HUES6 (cell line): ENCODE measurements at regions not wholly inside any gene's neighbourhood (a gene's known extent, or its start where the extent isn't known, plus 50 kb on each side); places are given as distances from the start of the nearest gene placed in this dataset.
A peak's percentile ranks its signal among the peaks of the same experiment; 100 is the strongest.

ENCODE experiments used
- H3K27ac ChIP-seq: 2 replicates; pipeline ENCODE4 v1.7.0; 2013; ENCODE audit warnings: low read depth, mild to moderate bottlenecking, low read length, inconsistent platforms
- H3K27me3 ChIP-seq: 2 replicates; pipeline ENCODE4 v1.6.1; 2013; ENCODE audit warnings: low read length; ENCODE audit not compliant: control insufficient read depth, insufficient read depth
- H3K36me3 ChIP-seq: 2 replicates; pipeline ENCODE4 v1.6.1; 2013; ENCODE audit warnings: low read length; ENCODE audit not compliant: control insufficient read depth, insufficient read depth
- H3K4me1 ChIP-seq: 2 replicates; pipeline ENCODE4 v1.6.1; 2013; ENCODE audit warnings: low read length; ENCODE audit not compliant: control insufficient read depth, insufficient read depth
- H3K4me3 ChIP-seq: 2 replicates; pipeline ENCODE4 v1.5.1; 2013; ENCODE audit warnings: low read depth, low read length
- H3K9ac ChIP-seq: one replicate; pipeline ENCODE4 v1.6.1; 2013; ENCODE audit warnings: mild to moderate bottlenecking, low read length
- H3K9me3 ChIP-seq: 2 replicates; pipeline ENCODE4 v1.6.1; 2013; ENCODE audit warnings: low read depth, low read length; ENCODE audit not compliant: control insufficient read depth, insufficient read depth

DNA sequence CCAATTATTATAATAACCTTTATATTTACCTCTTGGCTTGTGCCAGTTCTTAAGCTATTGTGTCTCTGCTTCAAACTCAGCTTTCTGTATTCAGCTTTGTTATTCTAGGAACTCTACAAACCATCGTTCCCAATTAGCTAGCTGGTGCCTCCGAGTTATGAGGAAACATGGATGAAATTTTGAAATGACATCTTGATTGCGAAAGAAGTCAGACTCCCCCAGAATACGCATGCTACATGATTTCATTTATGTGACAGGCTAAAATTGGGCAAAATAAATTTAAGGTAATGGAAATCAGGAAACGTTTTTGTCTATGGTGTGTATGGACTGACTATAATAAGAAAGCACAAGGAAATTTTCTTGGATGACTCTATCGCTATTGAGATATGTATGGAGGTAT, 256.8 kb upstream of the NCAM2 start:
- Histone ChIP-seq H3K4me3 (no peak overlapping the region), H3K27ac (no peak overlapping the region), H3K4me1 (0 out of 2 replicates have a peak, but pooled peaks cover 4% of the 10 kb centered on the region), H3K9ac (no peak overlapping the region), H3K36me3 (no peaks in the 10 kb centered on the region), H3K9me3 (peaks cover 5% of the 10 kb centered on the region; the same call in 1 of the 2 replicates), H3K27me3 (no peaks in the 10 kb centered on the region)

DNA sequence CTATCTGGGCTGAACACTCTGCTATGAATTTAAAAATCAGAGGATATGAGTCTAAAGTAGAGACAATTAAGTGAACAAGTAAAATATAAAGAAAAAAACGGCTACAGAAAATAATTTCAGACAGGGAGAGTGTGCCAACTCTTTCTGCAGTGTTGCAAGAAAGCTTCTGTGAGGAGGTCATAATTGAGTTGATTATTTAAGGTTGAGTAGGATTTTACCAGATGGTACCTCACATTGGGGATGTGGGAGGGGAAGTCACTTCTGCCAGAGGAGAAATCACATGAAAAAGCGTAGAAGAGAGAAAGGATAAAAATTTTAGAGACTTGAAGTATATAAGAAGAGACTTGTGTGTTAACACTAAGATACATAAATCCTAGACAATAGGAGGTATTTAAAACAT, 238.0 kb upstream of the NCAM2 start:
- Histone ChIP-seq H3K9ac (no peak overlapping the region), H3K9me3 (no peaks in the 10 kb centered on the region), H3K36me3 (no peaks in the 10 kb centered on the region), H3K4me1 (no peaks in the 10 kb centered on the region), H3K27me3 (no peaks in the 10 kb centered on the region), H3K4me3 (no peak overlapping the region), H3K27ac (no peak overlapping the region)

DNA sequence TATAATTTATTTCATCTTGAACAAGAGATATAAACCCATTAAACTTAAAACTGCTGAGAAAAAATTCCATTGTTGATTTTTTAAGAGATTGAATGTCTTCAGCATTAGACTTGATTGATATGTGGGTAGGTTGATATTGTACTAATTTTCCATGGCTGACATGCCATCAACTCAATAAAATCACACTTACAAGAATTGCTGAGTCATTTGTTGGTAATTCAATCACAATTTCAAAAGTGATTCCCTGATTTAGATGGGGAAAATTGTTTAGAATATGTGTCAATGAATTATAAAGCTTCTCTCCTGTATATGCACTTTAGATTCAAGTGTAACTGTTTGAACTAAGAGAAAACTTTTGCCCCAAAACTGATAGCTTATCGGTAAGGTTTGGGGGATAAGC, 223.5 kb upstream of the NCAM2 start:
- Histone ChIP-seq H3K27me3 (no peaks in the 10 kb centered on the region), H3K9me3 (peaks cover 16% of the 10 kb centered on the region), H3K4me3 (no peak overlapping the region), H3K4me1 (no peaks in the 10 kb centered on the region), H3K36me3 (no peaks in the 10 kb centered on the region), H3K9ac (no peak overlapping the region), H3K27ac (no peak overlapping the region)

- Histone ChIP-seq H3K36me3 (no peaks in the 10 kb centered on the region), H3K27ac (no peak overlapping the region), H3K9me3 (peaks cover 26% of the 10 kb centered on the region), H3K9ac (no peak overlapping the region), H3K27me3 (no peaks in the 10 kb centered on the region), H3K4me1 (no peaks in the 10 kb centered on the region), H3K4me3 (no peak overlapping the region)
These were observed 218.9 kb upstream of the NCAM2 start for GRCh38 chr21:20779321-20779720.

GRCh38 chr21:20783611-20784010, 214.6 kb upstream of the NCAM2 start:
- Histone ChIP-seq H3K4me3 (no peak overlapping the region), H3K4me1 (peaks cover 3% of the 10 kb centered on the region; the same call in 1 of the 2 replicates), H3K9ac (no peak overlapping the region), H3K9me3 (peaks cover 18% of the 10 kb centered on the region), H3K27ac (no peak overlapping the region), H3K36me3 (no peaks in the 10 kb centered on the region), H3K27me3 (no peaks in the 10 kb centered on the region)

DNA sequence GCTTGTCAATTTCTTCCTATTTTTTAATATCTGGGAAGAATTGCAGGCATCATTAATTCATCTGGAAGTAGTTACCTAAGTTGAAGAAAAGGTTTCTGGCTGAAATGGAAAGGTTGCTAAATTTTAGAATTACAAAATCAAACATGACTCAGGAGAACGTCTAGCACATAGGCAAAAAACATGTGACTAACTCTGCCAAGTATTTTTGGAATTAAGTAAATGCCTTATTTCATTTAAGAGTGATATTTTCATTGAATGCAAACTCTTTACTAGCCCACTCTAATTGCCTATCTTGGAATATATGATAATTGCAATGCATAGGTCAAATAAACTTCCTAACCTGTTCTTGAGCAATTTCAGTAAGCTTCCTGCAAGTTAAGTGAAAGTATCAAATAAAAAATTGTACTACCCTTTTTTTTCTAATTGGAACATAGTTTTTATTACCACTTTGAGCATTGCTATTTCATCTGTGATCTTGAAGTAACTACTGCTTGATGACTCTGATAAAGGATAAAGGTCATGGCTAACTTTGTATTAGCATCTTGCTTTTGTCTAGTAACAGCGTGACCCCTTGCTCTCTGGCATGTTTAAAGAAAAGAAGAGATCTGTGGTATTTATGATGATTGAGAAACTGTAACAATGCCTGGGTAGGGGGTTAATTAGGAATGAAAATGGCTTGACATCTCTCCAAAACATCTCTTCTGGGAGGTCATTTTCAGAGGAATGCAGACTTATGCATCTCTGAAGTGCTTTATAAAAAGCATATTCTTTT, 208.3 kb upstream of the NCAM2 start:
- H3K9ac ChIP-seq: no peak overlapping the region
- 0 out of 2 replicates have a peak overlapping the region, but pooled peaks have one; percentile 21 for H3K4me3 ChIP-seq
- peaks cover 24% of the 10 kb centered on the region for H3K4me1 ChIP-seq
- H3K36me3 ChIP-seq: no peaks in the 10 kb centered on the region
- peak overlapping the region; percentile 91 for H3K27ac ChIP-seq
- no peaks in the 10 kb centered on the region for H3K27me3 ChIP-seq
- peaks cover 4% of the 10 kb centered on the region; the same call in 1 of the 2 replicates for H3K9me3 ChIP-seq

GRCh38 chr21:20800106-20800505, 198.1 kb upstream of the NCAM2 start:
- H3K9me3 ChIP-seq: 0 out of 2 replicates have a peak, but pooled peaks cover 5% of the 10 kb centered on the region
- no peak overlapping the region for H3K9ac ChIP-seq
- no peak overlapping the region for H3K4me3 ChIP-seq
- H3K27me3 ChIP-seq: no peaks in the 10 kb centered on the region
- no peaks in the 10 kb centered on the region for H3K4me1 ChIP-seq
- H3K36me3 ChIP-seq: no peaks in the 10 kb centered on the region
- H3K27ac ChIP-seq: no peak overlapping the region

- Histone ChIP-seq H3K9ac (no peak overlapping the region), H3K36me3 (no peaks in the 10 kb centered on the region), H3K4me1 (no peaks in the 10 kb centered on the region), H3K27ac (no peak overlapping the region), H3K27me3 (no peaks in the 10 kb centered on the region), H3K4me3 (no peak overlapping the region), H3K9me3 (no peaks in the 10 kb centered on the region)
These were observed 196.0 kb upstream of the NCAM2 start for GRCh38 chr21:20802201-20802600.

- H3K27me3 ChIP-seq: no peaks in the 10 kb centered on the region
- no peaks in the 10 kb centered on the region for H3K4me1 ChIP-seq
- H3K9me3 ChIP-seq: no peaks in the 10 kb centered on the region
- H3K9ac ChIP-seq: no peak overlapping the region
- no peaks in the 10 kb centered on the region for H3K36me3 ChIP-seq
- H3K4me3 ChIP-seq: no peak overlapping the region
- no peak overlapping the region for H3K27ac ChIP-seq
These were observed 195.5 kb upstream of the NCAM2 start for GRCh38 chr21:20802631-20803260.

- no peaks in the 10 kb centered on the region for H3K36me3 ChIP-seq
- no peaks in the 10 kb centered on the region for H3K9me3 ChIP-seq
- no peaks in the 10 kb centered on the region for H3K27me3 ChIP-seq
- no peak overlapping the region for H3K27ac ChIP-seq
- no peak overlapping the region for H3K4me3 ChIP-seq
- no peak overlapping the region for H3K9ac ChIP-seq
- no peaks in the 10 kb centered on the region for H3K4me1 ChIP-seq
These were observed 186.5 kb upstream of the NCAM2 start for GRCh38 chr21:20811702-20812101.

DNA sequence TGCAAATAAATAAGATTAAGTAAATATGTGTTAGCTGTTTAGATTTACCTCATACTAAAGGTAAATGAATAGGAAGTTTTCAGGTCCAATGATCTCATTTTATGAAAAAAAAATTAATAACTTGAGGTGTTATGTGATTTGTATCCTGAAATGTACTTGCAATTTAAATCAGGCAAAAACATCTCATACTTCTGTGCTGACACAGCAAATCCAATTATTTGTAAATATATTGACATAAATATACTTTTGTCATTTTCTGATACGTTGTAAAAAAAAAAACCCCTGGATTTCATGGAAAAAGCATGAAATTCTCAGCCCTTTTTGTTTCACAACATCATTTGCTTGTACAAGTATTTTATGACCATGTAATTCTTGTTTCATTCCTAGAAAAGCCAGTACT, 184.1 kb upstream of the NCAM2 start:
- no peak overlapping the region for H3K27ac ChIP-seq
- no peaks in the 10 kb centered on the region for H3K36me3 ChIP-seq
- H3K4me3 ChIP-seq: no peak overlapping the region
- no peak overlapping the region for H3K9ac ChIP-seq
- H3K27me3 ChIP-seq: no peaks in the 10 kb centered on the region
- H3K9me3 ChIP-seq: no peaks in the 10 kb centered on the region
- no peaks in the 10 kb centered on the region for H3K4me1 ChIP-seq
